Ovary (tissue), 3 donors: ENCODE measurements at regions not wholly inside any gene's neighbourhood (a gene's known extent, or its start where the extent isn't known, plus 50 kb on each side); places are given as distances from the start of the nearest gene placed in this dataset.

ENCODE experiments used
- CTCF ChIP-seq, 3 donors: fragments of 450-650 bp in 2 of 3; fragments of 200-600 bp in 1 of 3; IDR thresholded peaks; one replicate each; pipeline versions ENCODE4 v1.5.1 to v1.8.0; 2016 to 2022; ENCODE audit warnings: antibody characterized with exemption in 3 of 3, mild to moderate bottlenecking in 1 of 3
- EP300 ChIP-seq: sonication (generic); formaldehyde crosslinking; IDR thresholded peaks from one replicate; pipeline ENCODE4 v1.6.1; 2017; ENCODE audit warnings: antibody characterized with exemption
- POLR2A ChIP-seq: fragments of 450-650 bp; IDR thresholded peaks from one replicate; pipeline ENCODE4 v1.6.1; 2017; ENCODE audit warnings: antibody characterized with exemption, mild to moderate bottlenecking, moderate library complexity
- donor health status: DM: no; HTN: no; CAD: no.

GRCh38 chr20:58109918-58110635, 118.4 kb downstream of the ANKRD60 start:
- TF ChIP-seq CTCF (IDR thresholded peaks at IDR 0.05) = no peak
- TF ChIP-seq POLR2A = no peak
- no peak for TF ChIP-seq EP300
